A673 (cell line): ENCODE measurements at regions not wholly inside any gene's neighbourhood (a gene's known extent, or its start where the extent isn't known, plus 50 kb on each side); places are given as distances from the start of the nearest gene placed in this dataset.

Source experiments
- BruUV-seq: library from RNA; stranded (reverse); fragments of 400-500 nt; replicated peaks from 2 replicates; lab custom pipeline; 2021; lab: Mats Ljungman, UMichigan
- CTCF ChIA-PET: fragments of 300-600 bp; sonication (Branson Sonifier 250); formaldehyde crosslinking; loops from one replicate; lab custom pipeline; 2022; ENCODE audit warnings: antibody characterized with exemption; lab: Charles Lee
- POLR2A ChIA-PET: fragments of 300-600 bp; sonication (Branson Sonifier 250); formaldehyde crosslinking; loops from one replicate; lab custom pipeline; 2022; ENCODE audit warnings: antibody characterized with exemption; ENCODE audit not compliant: low non-redundant PET; lab: Charles Lee
- DNase-seq: peaks from one replicate; pipeline ENCODE4 v3.0.0-alpha.2; 2015; ENCODE audit warnings: low spot score
- H3K27ac ChIP-seq: fragments of 200-600 bp; sonication (generic); 2 replicates; pipeline ENCODE4 v1.5.1; 2016; ENCODE audit warnings: mixed run types, low read depth, mild to moderate bottlenecking, mixed read lengths, antibody characterized with exemption, low read length; ENCODE audit not compliant: poor library complexity, severe bottlenecking
- H3K27me3 ChIP-seq: fragments of 200-600 bp; sonication (generic); replicated peaks from 2 replicates; pipeline ENCODE4 v1.6.1; 2017; ENCODE audit warnings: mixed run types, low read depth, mild to moderate bottlenecking, mixed read lengths, antibody characterized with exemption, low read length; ENCODE audit not compliant: insufficient read depth, poor library complexity
- H3K36me3 ChIP-seq: fragments of 200-600 bp; sonication (generic); 2 replicates; pipeline ENCODE4 v1.6.1; 2016; ENCODE audit warnings: mixed run types, mild to moderate bottlenecking, mixed read lengths, antibody characterized with exemption, low read length; ENCODE audit not compliant: insufficient read depth, poor library complexity, severe bottlenecking
- H3K4me1 ChIP-seq: fragments of 200-600 bp; sonication (generic); 2 replicates; pipeline ENCODE4 v1.6.1; 2017; ENCODE audit warnings: mixed run types, mild to moderate bottlenecking, mixed read lengths, antibody characterized with exemption, low read length; ENCODE audit not compliant: insufficient read depth, poor library complexity, severe bottlenecking
- H3K4me3 ChIP-seq: fragments of 200-600 bp; sonication (generic); 2 replicates; pipeline ENCODE4 v1.5.1; 2016; ENCODE audit warnings: low read depth, mixed run types, mild to moderate bottlenecking, mixed read lengths, low read length; ENCODE audit not compliant: poor library complexity, severe bottlenecking
- H3K9me3 ChIP-seq: fragments of 200-600 bp; sonication (generic); 2 replicates; pipeline ENCODE4 v1.6.1; 2016; ENCODE audit warnings: mixed run types, low read depth, mild to moderate bottlenecking, mixed read lengths, antibody characterized with exemption, low read length; ENCODE audit not compliant: poor library complexity, severe bottlenecking
- EZH2 ChIP-seq: fragments of 200-600 bp; sonication (generic); IDR thresholded peaks from 2 replicates; pipeline ENCODE4 v1.6.1; 2017; ENCODE audit warnings: borderline replicate concordance, low read depth, mild to moderate bottlenecking, mixed read lengths, antibody characterized with exemption, low read length; ENCODE audit not compliant: poor library complexity, severe bottlenecking
- intact Hi-C: fragments of 100-400 bp; cut with micrococcal nuclease; formaldehyde crosslinking; loops from one replicate; pipeline ENCODE4 v1.10.0; 2022; ENCODE audit not compliant: unreplicated experiment
- TF ChIP-seq, protein P1 (sequence below): fragments of 300-800, 200-600 bp; sonication (generic); conservative IDR thresholded peaks from 2 replicates; pipeline ENCODE4 v1.5.1; 2017; ENCODE audit warnings: low read depth, mild to moderate bottlenecking, antibody characterized with exemption, low read length, moderate library complexity, mixed read lengths

DNA sequence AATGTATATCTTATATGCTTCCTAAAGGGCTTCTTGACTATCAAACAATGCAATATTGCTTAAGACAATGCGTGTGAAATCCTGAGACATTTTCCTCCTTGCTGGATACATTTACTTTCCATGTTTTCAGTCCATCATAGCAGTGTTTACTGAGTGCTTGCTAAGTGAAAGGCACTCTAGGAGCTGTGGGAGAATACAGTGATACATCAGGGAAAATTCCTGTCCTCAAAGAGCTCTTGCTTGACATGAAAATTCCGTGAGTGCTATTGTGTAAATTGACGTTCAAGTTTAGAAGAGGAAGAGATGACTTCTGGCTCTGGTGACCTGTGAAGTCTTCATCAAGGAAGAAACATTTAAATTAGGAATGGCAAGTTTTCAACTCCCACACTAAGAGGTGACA lies 449.4 kb upstream of the SOX11 start:
- no peaks in the 10 kb centered on the region for H3K4me1 ChIP-seq
- intact Hi-C loops: no loop called here
- H3K27me3 ChIP-seq: no peaks in the 10 kb centered on the region
- ChIA-PET POLR2A (no interaction called here), CTCF (interaction anchor here (0.6 kb wide), 1 partner anchor 1284 kb away, joined by 9 read pairs; no protein-coding TSS in a partner anchor)
- no peak for TF ChIP-seq EZH2
- TF ChIP-seq, protein P1, sequence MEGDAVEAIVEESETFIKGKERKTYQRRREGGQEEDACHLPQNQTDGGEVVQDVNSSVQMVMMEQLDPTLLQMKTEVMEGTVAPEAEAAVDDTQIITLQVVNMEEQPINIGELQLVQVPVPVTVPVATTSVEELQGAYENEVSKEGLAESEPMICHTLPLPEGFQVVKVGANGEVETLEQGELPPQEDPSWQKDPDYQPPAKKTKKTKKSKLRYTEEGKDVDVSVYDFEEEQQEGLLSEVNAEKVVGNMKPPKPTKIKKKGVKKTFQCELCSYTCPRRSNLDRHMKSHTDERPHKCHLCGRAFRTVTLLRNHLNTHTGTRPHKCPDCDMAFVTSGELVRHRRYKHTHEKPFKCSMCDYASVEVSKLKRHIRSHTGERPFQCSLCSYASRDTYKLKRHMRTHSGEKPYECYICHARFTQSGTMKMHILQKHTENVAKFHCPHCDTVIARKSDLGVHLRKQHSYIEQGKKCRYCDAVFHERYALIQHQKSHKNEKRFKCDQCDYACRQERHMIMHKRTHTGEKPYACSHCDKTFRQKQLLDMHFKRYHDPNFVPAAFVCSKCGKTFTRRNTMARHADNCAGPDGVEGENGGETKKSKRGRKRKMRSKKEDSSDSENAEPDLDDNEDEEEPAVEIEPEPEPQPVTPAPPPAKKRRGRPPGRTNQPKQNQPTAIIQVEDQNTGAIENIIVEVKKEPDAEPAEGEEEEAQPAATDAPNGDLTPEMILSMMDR: no peak
- H3K27ac ChIP-seq: no peak overlapping the region
- no peak overlapping the region for H3K4me3 ChIP-seq
- no peaks in the 10 kb centered on the region for H3K9me3 ChIP-seq
- no peaks in the 10 kb centered on the region for H3K36me3 ChIP-seq
- DNase-seq: no peak
- BruUV-seq: no TSS peak

GRCh38 chr2:5250482-5250881 lies 441.7 kb upstream of the SOX11 start:
- BruUV-seq: no TSS peak
- no peaks in the 10 kb centered on the region for H3K9me3 ChIP-seq
- no peak overlapping the region for H3K4me3 ChIP-seq
- peaks cover 25% of the 10 kb centered on the region for H3K4me1 ChIP-seq
- intact Hi-C loops: no loop called here
- no peaks in the 10 kb centered on the region for H3K36me3 ChIP-seq
- ChIA-PET POLR2A (no interaction called here), CTCF (no interaction called here)
- no peaks in the 10 kb centered on the region for H3K27me3 ChIP-seq
- TF ChIP-seq, protein P1: no peak
- H3K27ac ChIP-seq: peak overlapping the region; percentile 73
- DNase-seq: peak; percentile 98

GRCh38 chr2:5253263-5253662 lies 438.9 kb upstream of the SOX11 start:
- ChIA-PET POLR2A (no interaction called here), CTCF (no interaction called here)
- H3K4me1 ChIP-seq: peaks cover 25% of the 10 kb centered on the region
- H3K9me3 ChIP-seq: no peaks in the 10 kb centered on the region
- intact Hi-C loops: no loop called here
- no peak overlapping the region for H3K4me3 ChIP-seq
- H3K27me3 ChIP-seq: no peaks in the 10 kb centered on the region
- no peak for TF ChIP-seq EZH2
- TF ChIP-seq, protein P1: no peak
- H3K27ac ChIP-seq: no peak overlapping the region
- no TSS peak for BruUV-seq
- H3K36me3 ChIP-seq: no peaks in the 10 kb centered on the region
- no peak for DNase-seq
